H1 (cell line): ENCODE measurements at regions not wholly inside any gene's neighbourhood (a gene's known extent, or its start where the extent isn't known, plus 50 kb on each side); places are given as distances from the start of the nearest gene placed in this dataset.

Experiments used
- CBX5 ChIP-seq: fragments of 300-800, 300-1000 bp; sonication (generic); IDR thresholded peaks from 2 replicates; pipeline ENCODE4 v1.7.1; 2016; ENCODE audit warnings: antibody characterized with exemption, low read length, low read depth
- CHD2 ChIP-seq: IDR thresholded peaks from 2 replicates; pipeline ENCODE4 v1.6.1; 2012; ENCODE audit warnings: low read length, improper control_type of control experiment
- EZH2 ChIP-seq: fragments of 200-600 bp; sonication (generic); IDR thresholded peaks from 2 replicates; pipeline ENCODE4 v1.7.1; 2012; ENCODE audit warnings: low read depth, mild to moderate bottlenecking, moderate library complexity, low read length, inconsistent platforms; ENCODE audit not compliant: severe bottlenecking
- GABPA ChIP-seq: IDR thresholded peaks from 2 replicates; pipeline ENCODE4 v1.6.1; 2011; ENCODE audit warnings: mild to moderate bottlenecking, low read length, moderate library complexity, borderline replicate concordance; ENCODE audit not compliant: insufficient read depth
- PHF8 ChIP-seq: fragments of 200-600 bp; sonication (generic); conservative IDR thresholded peaks from 2 replicates; pipeline ENCODE4 v1.7.1; 2012; ENCODE audit warnings: low read depth, mild to moderate bottlenecking, inconsistent platforms, low read length, moderate library complexity
- POLR2A ChIP-seq, 2 experiments: IDR thresholded peaks; 1 replicate in 1 of 2; 2 replicates in 1 of 2; pipeline ENCODE4 v1.6.1; 2011; ENCODE audit warnings: low read depth in 2 of 2, low read length in 2 of 2, mild to moderate bottlenecking in 2 of 2; ENCODE audit errors: control extremely low read depth in 1 of 2
- POLR2AphosphoS5 ChIP-seq: IDR thresholded peaks from 2 replicates; pipeline ENCODE4 v1.6.1; 2011; ENCODE audit warnings: low read depth, low read length
- SP2 ChIP-seq: IDR thresholded peaks from 2 replicates; pipeline ENCODE4 v1.6.1; 2012; ENCODE audit warnings: mild to moderate bottlenecking, low read length, inconsistent platforms
- SRF ChIP-seq: IDR thresholded peaks from 2 replicates; pipeline ENCODE4 v1.6.1; 2011; ENCODE audit warnings: mild to moderate bottlenecking, low read depth, low read length, moderate library complexity
- TAF1 ChIP-seq: IDR thresholded peaks from 2 replicates; pipeline ENCODE4 v1.6.1; 2011; ENCODE audit warnings: mild to moderate bottlenecking, low read depth, low read length
- ZNF274 ChIP-seq: IDR thresholded peaks from 2 replicates; pipeline ENCODE4 v1.7.0; 2012; ENCODE audit warnings: low read length, borderline replicate concordance; ENCODE audit errors: extremely low read depth
- TF ChIP-seq, protein P1 (sequence below), 3 experiments: IDR thresholded peaks; 1 replicate in 2 of 3; 2 replicates in 1 of 3; pipeline versions ENCODE4 v1.5.1 to v1.6.1; 2011; ENCODE audit warnings: low read length in 3 of 3, mild to moderate bottlenecking in 3 of 3, inconsistent platforms in 2 of 3, low read depth in 1 of 3, moderate library complexity in 1 of 3; ENCODE audit not compliant: insufficient read depth in 1 of 3; ENCODE audit errors: control extremely low read depth in 1 of 3

DNA sequence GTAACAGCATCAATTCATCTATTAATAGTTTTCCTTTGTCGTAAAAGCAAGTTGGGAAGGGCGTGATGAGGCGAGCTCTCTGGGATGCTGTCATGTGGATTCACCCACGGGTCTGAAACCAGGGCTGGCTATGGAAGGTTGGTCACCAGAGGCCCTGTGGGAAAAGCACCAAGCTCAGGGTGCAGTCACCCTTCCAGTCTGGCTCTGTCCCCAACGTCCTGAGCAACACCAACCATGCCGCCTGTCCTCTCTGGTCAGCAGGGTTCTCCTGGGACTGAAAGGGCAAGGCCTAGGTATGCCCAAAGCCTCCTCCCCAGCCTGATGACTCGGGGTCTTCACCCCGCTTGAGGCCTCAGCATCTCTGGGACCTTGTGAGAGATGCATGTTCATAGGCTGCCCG is 97.2 kb upstream of the MSX1 start:
- no peak for TF ChIP-seq POLR2AphosphoS5
- TF ChIP-seq TAF1, result no peak
- TF ChIP-seq, protein P1, sequence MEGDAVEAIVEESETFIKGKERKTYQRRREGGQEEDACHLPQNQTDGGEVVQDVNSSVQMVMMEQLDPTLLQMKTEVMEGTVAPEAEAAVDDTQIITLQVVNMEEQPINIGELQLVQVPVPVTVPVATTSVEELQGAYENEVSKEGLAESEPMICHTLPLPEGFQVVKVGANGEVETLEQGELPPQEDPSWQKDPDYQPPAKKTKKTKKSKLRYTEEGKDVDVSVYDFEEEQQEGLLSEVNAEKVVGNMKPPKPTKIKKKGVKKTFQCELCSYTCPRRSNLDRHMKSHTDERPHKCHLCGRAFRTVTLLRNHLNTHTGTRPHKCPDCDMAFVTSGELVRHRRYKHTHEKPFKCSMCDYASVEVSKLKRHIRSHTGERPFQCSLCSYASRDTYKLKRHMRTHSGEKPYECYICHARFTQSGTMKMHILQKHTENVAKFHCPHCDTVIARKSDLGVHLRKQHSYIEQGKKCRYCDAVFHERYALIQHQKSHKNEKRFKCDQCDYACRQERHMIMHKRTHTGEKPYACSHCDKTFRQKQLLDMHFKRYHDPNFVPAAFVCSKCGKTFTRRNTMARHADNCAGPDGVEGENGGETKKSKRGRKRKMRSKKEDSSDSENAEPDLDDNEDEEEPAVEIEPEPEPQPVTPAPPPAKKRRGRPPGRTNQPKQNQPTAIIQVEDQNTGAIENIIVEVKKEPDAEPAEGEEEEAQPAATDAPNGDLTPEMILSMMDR (IDR thresholded peaks at IDR 0.05; ENCODE audit: control extremely low read depth in 1 of 3, insufficient read depth in 1 of 3, low read depth in 1 of 3, low read length in 3 of 3), result no peak
- TF ChIP-seq CBX5, result no peak
- no peak for TF ChIP-seq EZH2
- TF ChIP-seq POLR2A (IDR thresholded peaks at IDR 0.05; ENCODE audit: control extremely low read depth in 1 of 2, low read depth in 2 of 2, low read length in 2 of 2), result no peak
- no peak for TF ChIP-seq GABPA
- TF ChIP-seq CHD2, result no peak
- TF ChIP-seq SRF, result no peak
- TF ChIP-seq ZNF274, result no peak
- TF ChIP-seq SP2, result no peak
- TF ChIP-seq PHF8, result no peak
